HG03139 (cell line): ENCODE measurements at regions not wholly inside any gene's neighbourhood (a gene's known extent, or its start where the extent isn't known, plus 50 kb on each side); places are given as distances from the start of the nearest gene placed in this dataset.

Experiments
- ATAC-seq: cut with Tn5 transposase; IDR thresholded peaks from one replicate; pipeline ENCODE4 v1.9.1; 2021; ENCODE audit not compliant: unreplicated experiment

DNA sequence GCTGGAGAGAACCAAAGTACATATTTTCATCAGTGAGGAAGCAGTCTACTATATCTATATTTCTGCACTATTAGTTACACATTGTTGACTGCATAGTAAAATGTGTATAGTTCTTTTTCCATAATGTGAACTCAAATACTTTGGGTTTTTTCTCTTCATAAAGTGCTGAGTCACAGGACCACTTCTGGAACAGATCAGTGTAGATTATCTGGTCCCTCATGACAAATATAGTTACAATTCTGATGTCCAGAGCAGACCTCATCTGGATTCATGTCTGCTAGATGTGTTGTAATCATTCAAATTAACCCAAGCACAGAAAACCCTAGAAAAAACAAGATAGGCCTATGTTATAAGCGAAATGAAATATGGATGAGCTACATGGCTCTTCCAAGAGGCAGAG, 171.4 kb downstream of the SUCLA2 start:
- ATAC-seq: no peak

GRCh38 chr13:47826471-47826870, 174.6 kb downstream of the SUCLA2 start:
- ATAC-seq: no peak

GRCh38 chr13:47822036-47822435, 179.0 kb downstream of the SUCLA2 start:
- no peak for ATAC-seq

- ATAC-seq: no peak
Measured at GRCh38 chr13:47816831-47817230, 184.2 kb downstream of the SUCLA2 start.

- no peak for ATAC-seq
Measured at GRCh38 chr13:47813718-47814117, 187.4 kb downstream of the SUCLA2 start.

DNA sequence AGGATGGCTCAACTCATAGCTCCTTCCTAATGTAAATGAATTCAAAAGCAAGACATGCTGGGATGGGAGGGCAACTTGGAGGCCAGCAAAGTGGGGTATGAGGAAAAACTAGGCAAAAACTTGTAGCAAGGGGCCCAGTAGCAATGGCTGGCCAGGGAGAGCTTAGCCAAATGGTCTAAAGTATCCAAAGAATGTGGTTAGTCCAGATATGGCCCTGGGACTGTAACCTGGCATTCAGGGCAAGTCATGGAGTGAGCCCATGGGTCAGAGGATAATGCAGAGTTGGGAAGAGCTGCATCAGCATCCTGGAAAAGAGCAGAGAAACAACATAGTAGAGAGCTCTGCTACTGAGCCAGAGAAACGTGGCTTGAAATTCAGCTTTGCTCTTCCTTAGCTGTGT, 191.7 kb downstream of the SUCLA2 start:
- no peak for ATAC-seq

- no peak for ATAC-seq
Measured at GRCh38 chr13:47803131-47803530, 197.9 kb downstream of the SUCLA2 start.

- ATAC-seq: no peak
Measured at GRCh38 chr13:47801555-47801954, 199.5 kb downstream of the SUCLA2 start.

DNA sequence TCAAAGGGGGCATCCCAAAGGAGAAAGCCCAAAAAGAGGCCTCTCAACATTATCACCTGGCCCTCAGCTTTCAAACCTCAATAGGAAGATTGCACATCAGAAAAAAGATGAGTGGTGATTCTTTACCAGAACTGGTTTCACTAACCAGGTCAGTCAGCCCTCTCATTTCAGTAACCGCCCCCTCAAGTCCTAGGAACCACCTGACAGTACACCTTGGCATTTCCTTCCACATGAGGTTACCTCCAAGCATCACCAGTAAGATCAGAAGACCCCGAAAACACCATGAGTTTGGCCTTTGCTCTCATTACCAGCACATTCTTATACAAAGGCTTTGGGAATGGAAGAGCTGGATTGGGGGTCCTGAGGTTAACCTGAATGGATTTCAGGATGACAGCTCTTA, 200.5 kb downstream of the SUCLA2 start:
- no peak for ATAC-seq

DNA sequence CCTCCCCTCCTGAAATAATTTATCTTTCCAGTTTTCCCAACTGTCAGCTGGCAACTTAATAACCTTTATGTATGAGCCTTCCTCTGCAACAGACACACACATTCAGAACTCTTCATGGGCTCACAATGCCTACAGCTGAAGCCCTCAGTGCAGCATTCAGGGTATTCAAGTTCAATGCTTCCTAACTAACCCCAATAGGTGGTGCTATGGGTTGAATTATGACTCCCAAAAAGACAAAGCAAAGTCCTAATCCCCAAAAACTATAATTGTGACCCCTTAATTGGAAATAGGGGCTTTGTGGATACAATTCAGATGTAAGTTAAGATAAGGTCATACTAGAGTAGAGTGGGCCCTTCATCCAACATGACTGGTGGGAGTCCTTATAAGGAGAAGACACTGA, 202.2 kb downstream of the SUCLA2 start:
- ATAC-seq: no peak

DNA sequence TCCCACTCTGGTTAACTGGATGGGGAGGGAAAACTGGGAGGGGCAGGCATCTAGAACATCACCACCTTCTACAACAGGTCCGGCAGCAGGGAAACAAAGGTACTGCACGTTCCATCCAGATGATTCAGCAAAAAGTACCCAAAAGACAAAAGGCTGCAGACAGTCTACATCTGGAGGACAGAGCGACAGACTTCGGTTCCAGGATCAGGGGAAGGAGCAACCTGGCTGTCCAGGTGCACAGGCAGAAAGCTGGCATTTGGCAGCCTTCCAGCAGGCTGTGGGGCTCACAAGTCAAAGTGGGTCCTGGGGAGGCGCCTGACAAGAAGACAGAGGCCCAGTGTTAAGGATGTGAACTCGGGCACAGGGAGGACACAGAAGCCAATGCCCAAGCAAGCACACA, 202.9 kb downstream of the SUCLA2 start:
- ATAC-seq: no peak

DNA sequence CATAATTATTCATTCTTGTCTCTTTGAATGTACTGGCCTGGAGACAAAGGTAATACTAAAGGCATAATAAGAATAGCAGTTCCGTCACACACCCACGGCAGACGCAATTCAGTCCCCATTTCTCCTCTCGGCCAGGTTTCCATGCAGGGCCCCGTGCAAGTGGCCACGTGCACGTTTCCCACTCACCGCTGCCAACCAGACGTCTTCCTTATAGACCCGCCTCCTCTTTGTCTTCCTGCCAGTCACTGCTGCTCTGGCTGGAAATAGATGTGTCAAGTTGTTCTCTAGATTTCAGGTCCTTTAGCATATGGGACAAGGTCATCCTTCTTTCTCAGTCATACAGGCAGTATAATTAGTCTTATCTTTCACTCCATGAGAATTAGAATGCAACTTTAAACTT, 204.3 kb downstream of the SUCLA2 start:
- no peak for ATAC-seq

DNA sequence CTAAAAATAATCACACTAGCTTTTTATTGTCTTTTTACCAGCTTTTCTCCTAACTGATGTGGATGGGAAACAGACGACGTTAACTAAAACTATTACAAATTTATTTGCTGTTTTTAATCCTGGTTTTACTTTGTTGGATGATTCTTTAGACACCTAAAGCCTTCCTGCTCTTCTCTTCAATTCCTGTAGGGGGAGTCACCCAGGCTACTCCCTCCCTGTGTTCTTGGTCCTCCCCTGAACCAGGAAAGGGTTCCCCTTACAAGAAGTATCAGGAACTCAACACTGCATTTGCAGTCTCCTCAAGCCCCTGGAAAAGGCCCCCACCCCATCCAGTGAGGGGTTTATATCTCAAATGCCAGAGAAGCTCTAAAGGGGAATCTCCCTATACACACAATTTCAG, 206.1 kb downstream of the SUCLA2 start:
- no peak for ATAC-seq

GRCh38 chr13:47790755-47791154, 210.3 kb downstream of the SUCLA2 start:
- ATAC-seq: no peak

- no peak for ATAC-seq
Measured at GRCh38 chr13:47788844-47789243, 212.2 kb downstream of the SUCLA2 start.

GRCh38 chr13:47774671-47774994, 226.4 kb downstream of the SUCLA2 start:
- no peak for ATAC-seq

DNA sequence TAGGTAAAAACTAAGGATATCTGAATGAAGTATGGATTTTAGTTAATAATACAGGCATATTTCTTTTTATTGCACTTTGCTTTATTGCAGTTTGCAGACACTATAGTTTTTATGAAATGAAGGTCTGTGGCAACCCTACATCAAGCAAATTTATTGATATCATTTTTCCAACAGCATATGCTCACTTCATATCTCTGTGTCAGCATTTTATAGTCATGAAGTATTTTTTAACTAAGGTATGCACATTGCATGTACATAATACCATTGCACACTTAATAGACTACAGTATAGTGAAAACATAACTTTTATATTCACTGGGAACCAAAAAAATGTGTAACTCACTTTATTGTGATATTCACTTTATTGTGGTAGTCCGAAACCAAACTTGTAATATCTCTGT, 236.3 kb downstream of the SUCLA2 start:
- no peak for ATAC-seq

GRCh38 chr13:47757466-47758080, 243.5 kb downstream of the SUCLA2 start:
- no peak for ATAC-seq

DNA sequence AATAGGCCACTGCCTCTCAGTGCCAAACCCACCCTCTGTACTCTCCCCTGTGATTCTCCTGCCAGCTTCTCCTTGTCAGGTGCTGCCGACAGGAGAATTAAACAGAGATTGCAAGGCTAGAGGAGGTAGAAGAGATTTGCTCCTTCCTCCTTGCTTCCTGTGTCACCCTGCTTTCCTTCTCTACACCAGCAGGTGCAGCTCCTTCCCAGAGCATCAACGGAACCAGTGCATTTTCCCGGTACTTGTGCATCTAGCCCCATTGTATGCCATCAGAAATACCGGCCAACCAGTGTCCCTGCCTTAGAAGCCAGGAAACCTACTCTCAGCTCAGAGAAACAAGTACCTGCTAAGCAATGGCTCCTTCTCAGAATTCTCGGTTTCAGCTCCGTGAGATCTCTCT, 253.2 kb downstream of the SUCLA2 start:
- ATAC-seq: no peak

- no peak for ATAC-seq
Measured at GRCh38 chr13:47726394-47726793, 274.7 kb downstream of the SUCLA2 start.

DNA sequence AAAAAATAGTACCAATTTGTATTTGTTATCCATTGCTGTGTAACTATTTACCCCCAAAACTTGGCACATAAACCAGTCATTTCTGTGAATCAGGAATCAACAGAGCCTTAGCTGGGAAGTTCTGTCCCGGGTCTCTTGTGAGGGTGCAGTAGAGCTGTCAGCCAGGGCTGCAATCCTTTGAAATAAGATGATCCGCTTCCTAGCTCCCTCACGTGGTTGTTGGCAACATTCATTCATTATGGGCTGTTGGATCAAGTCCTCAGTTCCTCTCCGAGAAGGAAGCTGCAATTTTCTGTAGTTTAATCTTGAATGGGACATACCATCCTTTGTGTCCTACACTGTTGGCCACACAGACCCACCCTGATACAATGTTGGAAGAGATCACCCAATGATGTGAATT, 277.2 kb downstream of the SUCLA2 start:
- ATAC-seq: no peak

DNA sequence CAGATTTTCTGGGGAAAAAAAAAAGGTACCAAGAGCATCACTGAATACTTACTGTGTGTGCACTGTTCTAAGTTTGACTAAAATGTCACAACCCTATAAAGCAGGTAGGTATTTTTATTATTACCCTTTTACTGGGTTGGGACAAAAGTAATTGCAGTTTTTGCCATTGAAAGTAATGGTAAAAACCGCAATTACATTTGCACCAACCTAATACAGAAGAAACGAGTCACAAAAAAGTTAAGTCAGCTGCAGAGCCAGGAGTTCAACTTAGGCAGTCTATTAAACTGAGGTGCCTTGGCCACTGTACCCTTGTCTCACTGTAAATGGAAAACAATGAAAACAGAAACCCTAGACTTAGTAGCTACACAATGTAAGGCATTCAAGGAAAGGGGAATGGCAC, 281.9 kb downstream of the SUCLA2 start:
- no peak for ATAC-seq

DNA sequence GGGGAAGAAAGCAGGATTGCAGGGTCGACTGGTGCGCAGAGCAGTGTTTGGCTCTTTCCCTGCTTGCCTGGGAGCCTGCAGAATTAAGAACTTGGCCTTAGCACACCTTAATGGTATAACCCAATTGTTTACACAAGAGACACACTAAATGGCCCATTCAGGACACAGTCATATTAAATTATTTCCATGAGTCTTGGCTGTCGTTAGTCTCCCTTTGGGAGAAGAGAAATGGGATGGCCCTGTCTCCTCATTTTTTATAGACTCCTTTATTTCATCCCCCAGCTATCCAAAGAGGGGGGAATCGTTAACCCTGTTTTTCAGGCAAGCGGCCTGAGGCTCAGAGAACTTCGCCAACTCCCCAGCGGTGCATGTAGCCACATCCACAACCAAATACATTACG, 282.5 kb downstream of the SUCLA2 start:
- ATAC-seq: no peak

- no peak for ATAC-seq
Measured at GRCh38 chr13:47708386-47708785, 292.7 kb downstream of the SUCLA2 start.
